ENCODE measurements at regions not wholly inside any gene's neighbourhood (a gene's known extent, or its start where the extent isn't known, plus 50 kb on each side); places are given as distances from the start of the nearest gene placed in this dataset.

DNA sequence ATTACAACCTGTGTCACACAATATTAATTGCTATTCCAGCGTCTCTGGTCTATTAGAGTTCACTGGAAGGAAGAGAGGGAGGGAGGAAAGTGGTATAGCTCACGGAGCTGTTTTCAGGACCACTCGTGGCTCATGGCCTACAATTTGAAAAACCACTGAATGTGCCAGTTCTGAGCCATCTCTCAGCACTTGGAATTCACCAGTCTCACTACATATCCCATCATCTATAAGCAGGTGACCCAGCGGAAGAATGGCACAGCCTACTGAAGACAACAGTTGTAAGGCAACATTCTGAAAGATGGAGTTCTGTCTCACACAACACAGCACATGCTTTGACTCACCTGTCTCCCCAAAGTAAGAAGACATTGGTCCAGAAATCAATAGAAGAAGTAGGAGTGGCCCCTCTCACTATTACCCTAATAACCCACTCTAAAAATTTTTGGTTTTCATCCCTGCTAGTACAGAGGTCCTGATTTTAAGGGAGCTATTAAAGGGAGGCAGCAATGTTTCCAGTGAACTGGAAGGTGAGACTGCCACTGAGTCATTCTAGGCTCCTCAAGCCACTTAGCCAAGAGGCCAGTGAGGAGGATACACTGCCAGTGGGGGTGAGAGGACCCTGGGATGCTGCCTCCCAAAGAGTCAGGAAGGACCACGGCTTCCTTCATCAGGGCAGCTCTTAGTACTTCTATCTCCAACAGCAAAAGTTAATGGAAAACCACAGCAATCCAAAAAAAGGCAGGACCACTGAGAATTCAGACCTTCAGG lies 50.0 kb upstream of the DOCK9 start:
- TF ChIP-seq YY1 (IDR thresholded peaks at IDR 0.05; ENCODE audit: insufficient read depth, insufficient read length) (no peak), ZNF274 (IDR thresholded peaks at IDR 0.05; ENCODE audit: low read depth, low read length) (no peak), SUZ12 (IDR thresholded peaks at IDR 0.05; ENCODE audit: extremely low read depth, insufficient read depth, insufficient read length) (no peak)

Measured in NT2/D1 (cell line).